Colonic mucosa (tissue), 4 donors: ENCODE measurements at regions not wholly inside any gene's neighbourhood (a gene's known extent, or its start where the extent isn't known, plus 50 kb on each side); places are given as distances from the start of the nearest gene placed in this dataset.

Experiments used
- DNase-seq: peaks from one replicate; pipeline ENCODE4 v3.0.0-alpha.2; 2020
- H3K27ac ChIP-seq: fragments of 200-600 bp; one replicate; pipeline ENCODE4 v1.8.0; 2021
- H3K27me3 ChIP-seq: fragments of 200-600 bp; one replicate; pipeline ENCODE4 v1.8.0; 2021
- H3K36me3 ChIP-seq: fragments of 200-600 bp; one replicate; pipeline ENCODE4 v1.8.0; 2021
- H3K4me1 ChIP-seq: fragments of 200-600 bp; one replicate; pipeline ENCODE4 v1.8.0; 2021; ENCODE audit warnings: mild to moderate bottlenecking
- H3K4me3 ChIP-seq: fragments of 200-600 bp; one replicate; pipeline ENCODE4 v1.8.0; 2021
- H3K9ac ChIP-seq, 2 donors: one replicate each; pipeline ENCODE4 v1.7.0; 2013; ENCODE audit warnings: control low read depth in 2 of 2, low read depth in 2 of 2, low read length in 2 of 2
- H3K9me3 ChIP-seq: fragments of 200-600 bp; one replicate; pipeline ENCODE4 v1.8.0; 2021
- CTCF ChIP-seq: fragments of 200-600 bp; IDR thresholded peaks from one replicate; pipeline ENCODE4 v1.8.0; 2022; ENCODE audit warnings: antibody characterized with exemption, mild to moderate bottlenecking
- intact Hi-C: fragments of 100-400 bp; cut with DNase I; formaldehyde crosslinking; loops from one replicate; pipeline ENCODE4 v1.14.1; 2022
- donor health status: healthy.
- donor health status: DM: no; HTN: no; CAD: no.
- donor health status: DM: no; HTN: no; CAD: no.

- no peak for TF ChIP-seq CTCF
- no peaks in the 10 kb centered on the region for H3K36me3 ChIP-seq
- H3K9me3 ChIP-seq: no peaks in the 10 kb centered on the region
- no peak overlapping the region for H3K27ac ChIP-seq
- DNase-seq: no peak
- no peaks in the 10 kb centered on the region for H3K4me1 ChIP-seq
- H3K9ac ChIP-seq: no peak overlapping the region
- intact Hi-C loops: no loop called here
- no peak overlapping the region for H3K4me3 ChIP-seq
- H3K27me3 ChIP-seq: no peaks in the 10 kb centered on the region
These were observed 86.7 kb upstream of the SELENOK start for GRCh38 chr3:53978386-53978785.

GRCh38 chr3:53975382-53975781 is 83.7 kb upstream of the SELENOK start:
- Histone ChIP-seq H3K4me3 (no peak overlapping the region), H3K9ac (no peak overlapping the region), H3K4me1 (no peaks in the 10 kb centered on the region), H3K36me3 (no peaks in the 10 kb centered on the region), H3K27me3 (no peaks in the 10 kb centered on the region), H3K9me3 (no peaks in the 10 kb centered on the region), H3K27ac (no peak overlapping the region)
- no peak for DNase-seq
- intact Hi-C loops: no loop called here
- TF ChIP-seq CTCF: no peak

GRCh38 chr3:53974324-53974723 is 82.7 kb upstream of the SELENOK start:
- H3K9me3 ChIP-seq: no peaks in the 10 kb centered on the region
- no peaks in the 10 kb centered on the region for H3K36me3 ChIP-seq
- no peak overlapping the region for H3K4me3 ChIP-seq
- no peak for DNase-seq
- intact Hi-C loops: no loop called here
- no peak overlapping the region for H3K9ac ChIP-seq
- TF ChIP-seq CTCF: no peak
- no peaks in the 10 kb centered on the region for H3K4me1 ChIP-seq
- H3K27me3 ChIP-seq: no peaks in the 10 kb centered on the region
- H3K27ac ChIP-seq: no peak overlapping the region

- no peak for TF ChIP-seq CTCF
- H3K4me1 ChIP-seq: no peaks in the 10 kb centered on the region
- no peaks in the 10 kb centered on the region for H3K36me3 ChIP-seq
- no peak overlapping the region for H3K9ac ChIP-seq
- no peaks in the 10 kb centered on the region for H3K27me3 ChIP-seq
- H3K27ac ChIP-seq: no peak overlapping the region
- no peaks in the 10 kb centered on the region for H3K9me3 ChIP-seq
- no peak for DNase-seq
- intact Hi-C loops: no loop called here
- no peak overlapping the region for H3K4me3 ChIP-seq
These were observed 82.2 kb upstream of the SELENOK start for GRCh38 chr3:53973905-53974304.

GRCh38 chr3:53970661-53971060 is 79.0 kb upstream of the SELENOK start:
- TF ChIP-seq CTCF: no peak
- Histone ChIP-seq H3K27me3 (no peaks in the 10 kb centered on the region), H3K4me3 (no peak overlapping the region), H3K4me1 (no peaks in the 10 kb centered on the region), H3K9ac (no peak overlapping the region), H3K36me3 (no peaks in the 10 kb centered on the region), H3K27ac (no peak overlapping the region), H3K9me3 (no peaks in the 10 kb centered on the region)
- intact Hi-C loops: no loop called here
- DNase-seq: no peak

GRCh38 chr3:53969086-53969485 is 77.4 kb upstream of the SELENOK start:
- Histone ChIP-seq H3K9ac (no peak overlapping the region), H3K4me1 (no peaks in the 10 kb centered on the region), H3K27ac (no peak overlapping the region), H3K9me3 (no peaks in the 10 kb centered on the region), H3K36me3 (no peaks in the 10 kb centered on the region), H3K4me3 (no peak overlapping the region), H3K27me3 (no peaks in the 10 kb centered on the region)
- intact Hi-C loops: no loop called here
- DNase-seq: no peak
- TF ChIP-seq CTCF: no peak
